Heart left ventricle (tissue), 16 donors: ENCODE measurements at regions not wholly inside any gene's neighbourhood (a gene's known extent, or its start where the extent isn't known, plus 50 kb on each side); places are given as distances from the start of the nearest gene placed in this dataset.

Experiments used
- ATAC-seq, 4 donors: fragments of 200-7000 bp; cut with Tn5 transposase; one replicate each; pipeline ENCODE4 v1.9.1; 2020 to 2022; ENCODE audit warnings: moderate library complexity in 4 of 4, mild to moderate bottlenecking in 3 of 4, moderate number of reproducible peaks in 1 of 4
- DNase-seq, 5 donors: peaks; one replicate each; pipeline ENCODE4 v3.0.0-alpha.2; 2020
- H3K27ac ChIP-seq, 12 donors: fragments of 200-600 bp; sonication (generic) in 4 of 12; one replicate each; pipeline versions ENCODE4 v1.5.0 to v1.8.0; 2016 to 2022; ENCODE audit warnings: mild to moderate bottlenecking in 2 of 12
- H3K27me3 ChIP-seq, 9 donors: fragments of 200-600 bp; sonication (generic) in 2 of 9; one replicate each; pipeline versions ENCODE4 v1.5.1 to v1.8.0; 2016 to 2022; ENCODE audit warnings: mild to moderate bottlenecking in 3 of 9
- H3K36me3 ChIP-seq, 9 donors: fragments of 200-600 bp; sonication (generic) in 2 of 9; one replicate each; pipeline versions ENCODE4 v1.5.0 to v1.8.0; 2018 to 2022; ENCODE audit warnings: mild to moderate bottlenecking in 2 of 9
- H3K4me1 ChIP-seq, 12 donors: fragments of 200-600 bp; sonication (generic) in 4 of 12; one replicate each; pipeline versions ENCODE4 v1.5.0 to v1.8.0; 2016 to 2022; ENCODE audit warnings: mild to moderate bottlenecking in 3 of 12
- H3K4me3 ChIP-seq, 12 donors: fragments of 200-600 bp; sonication (generic) in 4 of 12; one replicate each; pipeline versions ENCODE4 v1.5.0 to v1.8.0; 2017 to 2022; ENCODE audit warnings: mild to moderate bottlenecking in 9 of 12, moderate library complexity in 4 of 12
- H3K9me3 ChIP-seq, 12 donors: fragments of 200-600 bp; sonication (generic) in 4 of 12; one replicate each; pipeline versions ENCODE4 v1.5.0 to v1.8.0; 2016 to 2022; ENCODE audit warnings: mild to moderate bottlenecking in 1 of 12
- POLR2A ChIP-seq, 2 donors: fragments of 450-650 bp; IDR thresholded peaks; one replicate each; pipeline ENCODE4 v1.6.1; 2017; ENCODE audit warnings: antibody characterized with exemption in 2 of 2, mild to moderate bottlenecking in 2 of 2, moderate library complexity in 2 of 2
- WGBS, 4 donors: extraction: QIAGEN DNeasy Blood & Tissue Kit in 2 of 4; methylation state at CpG; one replicate each; pipeline versions ENCODE4 v1.1.5 to v1.1.7; 2013 to 2018; 5-methylcytosine and 5-hydroxymethylcytosine counted together
- intact Hi-C, 10 donors: fragments of 100-400 bp; cut with DNase I; formaldehyde crosslinking; loops; one replicate each; pipeline versions ENCODE4 v1.11.1 to v1.14.2; 2022
- TF ChIP-seq, protein P1 (sequence below), 12 donors: fragments of 200-600 bp; sonication (generic) in 4 of 12; IDR thresholded peaks; one replicate each; pipeline versions ENCODE4 v1.5.0 to v1.8.0; 2018 to 2022; ENCODE audit warnings: antibody characterized with exemption in 12 of 12, mild to moderate bottlenecking in 5 of 12
- donor health status: ischemic (EF 13 %, LVEDD 7.1; RV severe dilation, severe dysfunction).
- donor health status: healthy with polysubstance abuse.
- donor health status: DM: no; HTN: yes; CAD: no.
- donor health status: DM: no; HTN: no; CAD: no.
- donor health status: ischemic (EF 25% LVEDD 6.9; RV normal size, moderate dysfunction).
- donor health status: ischemic (EF 25% LVEDD 5.7; RV mildly dilated, moderate dysfunction).
- donor health status: healthy.
- donor health status: DM: yes; HTN: yes; CAD: no.
- donor health status: ischemic (EF 35%, LVEDD 5.7; RV mildly dilated, moderate dysfunction).
- donor health status: nonischemic (EF 11% LVEDD 7.7; RV severe dilation, severe dysfunction).
- donor health status: DM: yes; HTN: yes; CAD: no.
- donor health status: PGD.
- donor health status: ischemic (EF 29% LVEDD 5.4; RV normal size, mild dysfunction).
- donor health status: nonischemic (EF 23%, LVEDD 6.1; RV moderate dilation, normal function).

- H3K4me1 ChIP-seq, result no peaks in the 10 kb centered on the region
- intact Hi-C loops, result no loop called here
- H3K36me3 ChIP-seq, result no peaks in the 10 kb centered on the region
- TF ChIP-seq, protein P1, sequence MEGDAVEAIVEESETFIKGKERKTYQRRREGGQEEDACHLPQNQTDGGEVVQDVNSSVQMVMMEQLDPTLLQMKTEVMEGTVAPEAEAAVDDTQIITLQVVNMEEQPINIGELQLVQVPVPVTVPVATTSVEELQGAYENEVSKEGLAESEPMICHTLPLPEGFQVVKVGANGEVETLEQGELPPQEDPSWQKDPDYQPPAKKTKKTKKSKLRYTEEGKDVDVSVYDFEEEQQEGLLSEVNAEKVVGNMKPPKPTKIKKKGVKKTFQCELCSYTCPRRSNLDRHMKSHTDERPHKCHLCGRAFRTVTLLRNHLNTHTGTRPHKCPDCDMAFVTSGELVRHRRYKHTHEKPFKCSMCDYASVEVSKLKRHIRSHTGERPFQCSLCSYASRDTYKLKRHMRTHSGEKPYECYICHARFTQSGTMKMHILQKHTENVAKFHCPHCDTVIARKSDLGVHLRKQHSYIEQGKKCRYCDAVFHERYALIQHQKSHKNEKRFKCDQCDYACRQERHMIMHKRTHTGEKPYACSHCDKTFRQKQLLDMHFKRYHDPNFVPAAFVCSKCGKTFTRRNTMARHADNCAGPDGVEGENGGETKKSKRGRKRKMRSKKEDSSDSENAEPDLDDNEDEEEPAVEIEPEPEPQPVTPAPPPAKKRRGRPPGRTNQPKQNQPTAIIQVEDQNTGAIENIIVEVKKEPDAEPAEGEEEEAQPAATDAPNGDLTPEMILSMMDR (IDR thresholded peaks at IDR 0.05), result no peak
- TF ChIP-seq POLR2A (IDR thresholded peaks at IDR 0.05), result no peak
- no peak for DNase-seq
- no peak for ATAC-seq
- WGBS, 4 donors, result 81 to 83% (median 82%) methylated on average over 2 of the region's 2 CpGs
- no peak overlapping the region for H3K27ac ChIP-seq
- H3K27me3 ChIP-seq, result no peaks in the 10 kb centered on the region
- no peak overlapping the region for H3K4me3 ChIP-seq
- peaks cover 0 to 4% (median 0%) of the 10 kb centered on the region in 12 donors for H3K9me3 ChIP-seq
Observed at GRCh38 chr4:63017300-63017699, 1392.0 kb downstream of the TECRL start.

DNA sequence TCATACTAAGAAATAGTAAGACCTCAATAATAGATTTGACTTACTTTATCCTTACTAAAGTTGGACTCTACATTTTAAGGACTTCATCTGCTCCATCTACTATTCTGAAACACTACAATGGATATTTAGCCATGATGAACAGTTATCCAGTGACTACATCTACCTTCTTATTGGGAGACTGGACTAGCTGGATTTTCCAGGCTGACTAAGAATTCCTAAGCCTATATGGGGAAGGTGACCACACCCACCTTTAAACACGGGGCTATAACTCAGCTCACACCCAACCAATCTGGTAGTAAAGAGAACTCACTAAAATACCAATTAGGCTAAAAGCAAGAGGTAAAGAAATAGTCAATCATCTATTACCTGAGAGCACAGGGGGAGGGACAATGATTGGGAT lies 1438.4 kb downstream of the TECRL start:
- Histone ChIP-seq H3K4me3 (no peak overlapping the region), H3K9me3 (peaks cover 0 to 8% (median 0%) of the 10 kb centered on the region in 12 donors), H3K4me1 (no peaks in the 10 kb centered on the region), H3K27ac (no peak overlapping the region), H3K36me3 (no peaks in the 10 kb centered on the region), H3K27me3 (no peaks in the 10 kb centered on the region)
- DNase-seq (no peak), ATAC-seq (no peak)
- 59 to 77% (median 71%) methylated on average over 1 of the region's 1 CpG for WGBS, 4 donors
- TF ChIP-seq POLR2A (IDR thresholded peaks at IDR 0.05), result no peak
- TF ChIP-seq, protein P1 (IDR thresholded peaks at IDR 0.05), result no peak
- intact Hi-C loops, result no loop called here

DNA sequence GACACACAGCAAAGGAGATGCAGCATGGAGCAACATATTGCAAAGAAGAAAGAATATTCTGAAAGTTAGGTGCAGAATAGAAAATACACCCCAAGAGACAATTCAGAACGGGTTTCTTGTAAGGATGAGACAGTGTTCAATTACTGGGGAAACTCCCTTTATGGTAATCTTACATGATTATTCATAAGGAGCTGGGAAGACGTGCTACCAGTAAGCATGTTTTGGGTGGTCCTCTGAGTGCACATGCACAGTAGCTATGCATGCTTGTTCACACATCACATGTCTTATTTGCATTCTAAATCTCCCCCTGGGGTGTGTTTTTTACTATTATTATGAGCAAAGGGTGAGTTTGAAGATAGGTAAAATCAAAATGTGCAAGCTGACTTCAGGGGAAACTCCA lies 1448.8 kb downstream of the TECRL start:
- 64 to 67% (median 67%) methylated on average over 2 of the region's 2 CpGs for WGBS, 4 donors
- Histone ChIP-seq H3K36me3 (no peaks in the 10 kb centered on the region), H3K27ac (no peak overlapping the region), H3K4me3 (no peak overlapping the region), H3K27me3 (no peaks in the 10 kb centered on the region), H3K9me3 (no peaks in the 10 kb centered on the region), H3K4me1 (no peaks in the 10 kb centered on the region)
- no peak for TF ChIP-seq POLR2A (IDR thresholded peaks at IDR 0.05)
- ATAC-seq, result no peak
- no peak for DNase-seq
- intact Hi-C loops, result no loop called here

DNA sequence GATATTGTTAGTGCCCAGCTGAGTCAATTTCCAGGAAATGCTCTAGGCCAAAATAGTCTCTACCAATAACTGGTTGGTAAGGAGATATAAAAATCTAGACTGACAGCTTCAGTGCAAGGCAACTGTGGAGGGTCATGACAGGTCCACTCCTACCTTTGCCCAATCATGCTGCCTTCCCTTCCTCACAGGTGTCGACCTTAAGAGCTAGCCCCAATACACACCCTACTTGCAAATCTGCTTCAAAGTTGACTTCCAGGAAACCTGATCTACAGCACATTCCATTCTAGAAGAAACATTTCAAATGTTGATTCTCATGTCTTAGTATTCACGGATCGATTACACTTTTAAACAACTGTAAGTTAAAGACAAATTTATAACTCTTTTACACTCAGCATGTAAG lies 1455.5 kb downstream of the TECRL start:
- H3K4me1 ChIP-seq, result no peaks in the 10 kb centered on the region
- TF ChIP-seq, protein P1 (IDR thresholded peaks at IDR 0.05), result no peak
- TF ChIP-seq POLR2A (IDR thresholded peaks at IDR 0.05), result no peak
- WGBS, 4 donors, result 62 to 80% (median 72%) methylated on average over 3 of the region's 3 CpGs
- intact Hi-C loops, result no loop called here
- no peaks in the 10 kb centered on the region for H3K9me3 ChIP-seq
- no peaks in the 10 kb centered on the region for H3K36me3 ChIP-seq
- H3K4me3 ChIP-seq, result no peak overlapping the region
- no peak for DNase-seq
- no peak overlapping the region for H3K27ac ChIP-seq
- ATAC-seq, result no peak
- no peaks in the 10 kb centered on the region for H3K27me3 ChIP-seq

DNA sequence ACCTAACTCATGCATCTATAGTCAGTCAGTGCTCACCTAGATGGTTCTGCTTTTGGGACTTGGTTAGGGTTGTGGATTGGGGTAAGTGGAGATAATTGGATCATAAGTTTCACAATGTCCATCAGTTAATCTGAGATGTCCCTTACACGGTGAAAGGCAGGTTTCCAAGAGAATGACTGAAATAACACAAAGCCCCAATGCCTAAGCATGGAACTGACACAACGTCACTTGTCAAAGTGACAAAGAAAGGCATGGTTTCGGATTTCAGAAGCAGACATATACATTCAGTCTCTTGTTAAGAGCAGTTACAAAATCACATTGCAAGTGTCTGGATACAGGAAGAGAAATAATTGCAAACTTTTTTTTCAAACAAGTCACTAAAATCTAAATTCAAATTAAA lies 1456.9 kb downstream of the TECRL start:
- no peak for TF ChIP-seq POLR2A (IDR thresholded peaks at IDR 0.05)
- TF ChIP-seq, protein P1 (IDR thresholded peaks at IDR 0.05), result no peak
- intact Hi-C loops, result no loop called here
- Histone ChIP-seq H3K9me3 (no peaks in the 10 kb centered on the region), H3K4me3 (no peak overlapping the region), H3K4me1 (peaks cover 0 to 11% (median 0%) of the 10 kb centered on the region in 12 donors), H3K36me3 (no peaks in the 10 kb centered on the region), H3K27ac (no peak overlapping the region), H3K27me3 (no peaks in the 10 kb centered on the region)
- ATAC-seq (no peak), DNase-seq (no peak)
- WGBS, 4 donors, result 49 to 58% (median 52%) methylated on average over 3 of the region's 3 CpGs
